ENCODE measurements at regions not wholly inside any gene's neighbourhood (a gene's known extent, or its start where the extent isn't known, plus 50 kb on each side); places are given as distances from the start of the nearest gene placed in this dataset.

DNA sequence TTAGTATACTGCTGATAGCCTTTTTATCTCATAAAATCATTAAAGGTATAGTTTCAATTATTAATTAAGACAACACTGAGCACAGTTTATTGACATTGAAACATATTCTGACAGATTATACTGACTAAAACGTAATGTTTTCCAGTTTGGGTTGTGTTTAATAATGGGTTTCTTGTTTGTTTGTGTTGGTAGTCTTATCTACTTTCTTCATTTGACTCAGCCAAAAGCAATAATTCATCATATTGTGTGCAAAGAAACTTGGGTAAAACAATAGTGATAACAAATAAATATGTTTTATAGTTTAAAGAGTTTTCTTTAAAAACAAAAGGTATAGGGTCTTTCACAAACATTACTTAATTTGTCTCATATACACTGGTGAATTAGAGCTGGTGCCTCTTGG lies 629.2 kb upstream of the AGTR1 start:
- TF ChIP-seq, protein P1, sequence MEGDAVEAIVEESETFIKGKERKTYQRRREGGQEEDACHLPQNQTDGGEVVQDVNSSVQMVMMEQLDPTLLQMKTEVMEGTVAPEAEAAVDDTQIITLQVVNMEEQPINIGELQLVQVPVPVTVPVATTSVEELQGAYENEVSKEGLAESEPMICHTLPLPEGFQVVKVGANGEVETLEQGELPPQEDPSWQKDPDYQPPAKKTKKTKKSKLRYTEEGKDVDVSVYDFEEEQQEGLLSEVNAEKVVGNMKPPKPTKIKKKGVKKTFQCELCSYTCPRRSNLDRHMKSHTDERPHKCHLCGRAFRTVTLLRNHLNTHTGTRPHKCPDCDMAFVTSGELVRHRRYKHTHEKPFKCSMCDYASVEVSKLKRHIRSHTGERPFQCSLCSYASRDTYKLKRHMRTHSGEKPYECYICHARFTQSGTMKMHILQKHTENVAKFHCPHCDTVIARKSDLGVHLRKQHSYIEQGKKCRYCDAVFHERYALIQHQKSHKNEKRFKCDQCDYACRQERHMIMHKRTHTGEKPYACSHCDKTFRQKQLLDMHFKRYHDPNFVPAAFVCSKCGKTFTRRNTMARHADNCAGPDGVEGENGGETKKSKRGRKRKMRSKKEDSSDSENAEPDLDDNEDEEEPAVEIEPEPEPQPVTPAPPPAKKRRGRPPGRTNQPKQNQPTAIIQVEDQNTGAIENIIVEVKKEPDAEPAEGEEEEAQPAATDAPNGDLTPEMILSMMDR (IDR thresholded peaks at IDR 0.05; ENCODE audit: low read depth, low read length, poor library complexity, severe bottlenecking), result no peak
- no peak for TF ChIP-seq EZH2phosphoT487 (IDR thresholded peaks at IDR 0.05; ENCODE audit: borderline replicate concordance, low read length)
